ENCODE measurements at regions not wholly inside any gene's neighbourhood (a gene's known extent, or its start where the extent isn't known, plus 50 kb on each side); places are given as distances from the start of the nearest gene placed in this dataset.

DNA sequence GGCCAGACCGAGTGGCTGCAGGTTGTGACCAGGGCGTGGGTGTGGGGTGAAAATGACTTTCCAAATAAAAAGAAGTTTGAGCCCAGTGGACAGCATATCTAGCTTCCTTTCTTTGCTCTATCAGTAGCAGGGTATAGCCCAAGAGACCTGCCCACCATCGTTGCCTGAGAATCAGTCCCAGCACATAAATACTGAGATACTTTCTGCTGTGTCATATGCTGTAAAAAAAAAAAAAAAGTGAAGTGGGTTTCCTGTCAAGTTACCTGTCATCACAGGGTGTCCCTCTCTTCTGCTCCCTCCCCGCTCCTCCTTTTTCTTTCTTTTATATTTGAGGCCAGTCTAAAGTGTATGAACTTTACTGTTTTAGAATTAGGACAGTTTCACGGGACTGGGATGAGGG lies 330.3 kb upstream of the BOD1L1 start:
- no peaks in the 10 kb centered on the region for H3K23me2 ChIP-seq (ENCODE audit: insufficient read length, low read depth, low read length, poor library complexity, severe bottlenecking)
- no CpG with 5 or more reads among the region's 5 CpGs for WGBS (ENCODE audit: extremely low coverage, insufficient read length, low lambda C conversion rate)
- no peaks in the 10 kb centered on the region for H3K9me3 ChIP-seq (ENCODE audit: control insufficient read depth, low read depth, low read length)
- H3K18ac ChIP-seq (ENCODE audit: insufficient read length, low read depth, low read length) = no peak overlapping the region
- H4K5ac ChIP-seq (ENCODE audit: insufficient read length, low read depth, low read length) = no peak overlapping the region
- H4K8ac ChIP-seq (replicated peaks; ENCODE audit: insufficient read length, low read depth, low read length) = no peak overlapping the region
- Mint-ChIP-seq H3K9me3 (no peaks in the 10 kb centered on the region), H3K4me3 (no peak overlapping the region), H3K27me3 (ENCODE audit: low read depth) (no peaks in the 10 kb centered on the region), H3K27ac (no peak overlapping the region; a peak in 1 of 7 replicates), H3K4me1 (peaks cover 0 to 1% of the 10 kb centered on the region in 2 experiments; a peak in 1 of 4 replicates), H3K36me3 (ENCODE audit: insufficient read depth in 1 of 3, low read depth in 3 of 3) (no peaks in the 10 kb centered on the region)
- no peak overlapping the region for H3K4ac ChIP-seq (ENCODE audit: low read depth, low read length)
- no peak overlapping the region for H3K23ac ChIP-seq (ENCODE audit: insufficient read length, low read depth, low read length)
- no peak overlapping the region for H2AFZ ChIP-seq (ENCODE audit: low read length)
- H3K56ac ChIP-seq (ENCODE audit: insufficient read length, low read depth, low read length) = no peak overlapping the region
- H2AK5ac ChIP-seq (ENCODE audit: insufficient read length, low read length) = no peak overlapping the region
- H2BK12ac ChIP-seq (ENCODE audit: insufficient read length, low read depth, low read length) = no peak overlapping the region
- no peaks in the 10 kb centered on the region for H3K27me3 ChIP-seq (ENCODE audit: insufficient read depth, low read length)
- no peaks in the 10 kb centered on the region for H3K79me1 ChIP-seq (ENCODE audit: insufficient read depth, low read depth, low read length, poor library complexity, severe bottlenecking)
- H2BK120ac ChIP-seq (ENCODE audit: low read depth, low read length, poor library complexity, severe bottlenecking) = no peak overlapping the region
- H3T11ph ChIP-seq (ENCODE audit: low read length) = no peak overlapping the region
- no peaks in the 10 kb centered on the region for H4K20me1 ChIP-seq (ENCODE audit: control insufficient read depth, insufficient read depth, insufficient read length)
- H2BK15ac ChIP-seq (ENCODE audit: low read depth, low read length) = no peak overlapping the region
- no peak for DNase-seq
- no peak overlapping the region for H3K9ac ChIP-seq (ENCODE audit: extremely low read depth, insufficient read length, low read length)
- TF ChIP-seq, protein P1, sequence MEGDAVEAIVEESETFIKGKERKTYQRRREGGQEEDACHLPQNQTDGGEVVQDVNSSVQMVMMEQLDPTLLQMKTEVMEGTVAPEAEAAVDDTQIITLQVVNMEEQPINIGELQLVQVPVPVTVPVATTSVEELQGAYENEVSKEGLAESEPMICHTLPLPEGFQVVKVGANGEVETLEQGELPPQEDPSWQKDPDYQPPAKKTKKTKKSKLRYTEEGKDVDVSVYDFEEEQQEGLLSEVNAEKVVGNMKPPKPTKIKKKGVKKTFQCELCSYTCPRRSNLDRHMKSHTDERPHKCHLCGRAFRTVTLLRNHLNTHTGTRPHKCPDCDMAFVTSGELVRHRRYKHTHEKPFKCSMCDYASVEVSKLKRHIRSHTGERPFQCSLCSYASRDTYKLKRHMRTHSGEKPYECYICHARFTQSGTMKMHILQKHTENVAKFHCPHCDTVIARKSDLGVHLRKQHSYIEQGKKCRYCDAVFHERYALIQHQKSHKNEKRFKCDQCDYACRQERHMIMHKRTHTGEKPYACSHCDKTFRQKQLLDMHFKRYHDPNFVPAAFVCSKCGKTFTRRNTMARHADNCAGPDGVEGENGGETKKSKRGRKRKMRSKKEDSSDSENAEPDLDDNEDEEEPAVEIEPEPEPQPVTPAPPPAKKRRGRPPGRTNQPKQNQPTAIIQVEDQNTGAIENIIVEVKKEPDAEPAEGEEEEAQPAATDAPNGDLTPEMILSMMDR (conservative IDR thresholded peaks at IDR 0.05) = no peak
- H3K4me1 ChIP-seq (ENCODE audit: insufficient read depth, low read length) = no peaks in the 10 kb centered on the region
- H3K79me2 ChIP-seq (ENCODE audit: insufficient read depth, low read length) = no peaks in the 10 kb centered on the region
- no peak overlapping the region for H2BK20ac ChIP-seq (ENCODE audit: low read depth, low read length, poor library complexity, severe bottlenecking)
- no peak overlapping the region for H3K27ac ChIP-seq (ENCODE audit: insufficient read length, low read depth, low read length)
- H3K14ac ChIP-seq (ENCODE audit: insufficient read depth, low read length) = no peak overlapping the region
- no peak overlapping the region for H3K4me2 ChIP-seq (ENCODE audit: insufficient read depth, insufficient read length, low read length)
- H2BK5ac ChIP-seq (ENCODE audit: insufficient read length, low read length) = no peak overlapping the region
- H4K91ac ChIP-seq (ENCODE audit: insufficient read length, low read depth, low read length) = no peak overlapping the region

Measured in H9 (cell line).